Ovary (tissue), 7 donors: ENCODE measurements at regions not wholly inside any gene's neighbourhood (a gene's known extent, or its start where the extent isn't known, plus 50 kb on each side); places are given as distances from the start of the nearest gene placed in this dataset.

ENCODE experiments used
- DNase-seq, 5 donors: peaks; one replicate each; pipeline ENCODE4 v3.0.0-alpha.2; 2019 to 2020
- H3K27ac ChIP-seq, 2 donors: fragments of 200-600 bp; one replicate each; pipeline versions ENCODE4 v1.5.1 to v1.8.0; 2019 to 2022
- H3K27me3 ChIP-seq: fragments of 200-600 bp; one replicate; pipeline ENCODE4 v1.8.0; 2022
- H3K36me3 ChIP-seq: fragments of 200-600 bp; sonication (generic); one replicate; pipeline ENCODE4 v1.5.1; 2019
- H3K4me1 ChIP-seq: one replicate; pipeline ENCODE4 v1.8.1; 2013; ENCODE audit warnings: mild to moderate bottlenecking, moderate library complexity; ENCODE audit not compliant: insufficient read depth
- H3K4me3 ChIP-seq: fragments of 200-600 bp; sonication (generic); one replicate; pipeline ENCODE4 v1.5.1; 2017
- H3K9me3 ChIP-seq, 2 donors: fragments of 200-600 bp in 1 of 2; sonication (generic) in 1 of 2; one replicate each; pipeline versions ENCODE4 v1.5.1 to v1.8.1; 2013 to 2019; ENCODE audit warnings: mild to moderate bottlenecking in 1 of 2, moderate library complexity in 1 of 2
- EP300 ChIP-seq: sonication (generic); formaldehyde crosslinking; IDR thresholded peaks from one replicate; pipeline ENCODE4 v1.6.1; 2017; ENCODE audit warnings: antibody characterized with exemption
- POLR2A ChIP-seq: fragments of 450-650 bp; IDR thresholded peaks from one replicate; pipeline ENCODE4 v1.6.1; 2017; ENCODE audit warnings: antibody characterized with exemption, mild to moderate bottlenecking, moderate library complexity
- WGBS, 3 donors: extraction: QIAGEN DNeasy Blood & Tissue Kit in 1 of 3; methylation state at CpG; one replicate each; pipeline versions ENCODE4 v1.1.5 to v1.1.7; 2013 to 2017; 5-methylcytosine and 5-hydroxymethylcytosine counted together
- intact Hi-C, 4 donors: fragments of 100-400 bp; cut with DNase I; formaldehyde crosslinking; loops; one replicate each; pipeline versions ENCODE4 v1.11.0 to v1.15.1; 2022 to 2023
- TF ChIP-seq, protein P1 (sequence below), 3 donors: fragments of 450-650 bp in 2 of 3; fragments of 200-600 bp in 1 of 3; IDR thresholded peaks; one replicate each; pipeline versions ENCODE4 v1.5.1 to v1.8.0; 2016 to 2022; ENCODE audit warnings: antibody characterized with exemption in 3 of 3, mild to moderate bottlenecking in 1 of 3
- donor health status: DM: no; HTN: no; CAD: no; lungs with moderate emphysema.
- donor health status: DM: no; HTN: no; CAD: no.
- donor health status: Bipolar disorder and iron deficiency.
- donor health status: DM: no; HTN: no; CAD: no.
- donor health status: DM: yes; HTN: yes; CAD: no.

DNA sequence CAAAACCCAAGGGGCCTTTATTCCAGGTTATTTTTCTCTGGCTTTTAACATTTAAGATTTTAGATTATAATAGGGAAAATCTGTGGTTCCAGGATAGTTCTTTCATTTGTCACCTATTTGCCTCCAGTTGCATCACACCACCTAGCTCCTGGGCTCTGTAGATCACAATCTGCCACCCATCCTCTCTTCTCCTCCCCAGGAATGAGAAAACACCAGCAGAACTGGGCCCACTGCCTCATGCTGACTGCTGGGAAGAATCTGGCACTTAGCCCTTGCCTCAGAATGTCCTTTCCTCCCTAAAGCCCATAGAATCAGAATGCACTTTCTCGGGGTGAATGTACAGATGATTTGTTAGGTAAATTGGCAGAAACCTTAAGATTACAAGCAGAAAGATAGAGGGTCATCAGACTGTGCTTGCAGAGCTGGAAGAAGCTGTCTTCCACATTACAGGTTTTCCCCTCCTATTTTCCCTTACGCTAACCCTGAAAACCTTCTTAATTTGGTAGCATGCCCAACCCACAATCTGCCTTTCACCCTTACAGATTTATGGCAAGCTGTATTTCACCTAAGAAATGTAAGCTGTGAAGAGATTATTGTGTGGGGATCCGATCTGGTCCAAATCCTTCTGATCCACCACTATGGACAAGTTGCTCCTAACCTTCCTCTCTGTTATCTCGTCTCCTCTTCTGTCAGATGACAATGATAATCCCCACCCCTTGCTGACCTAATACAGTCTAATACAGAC is 72.6 kb downstream of the LRRC30 start:
- intact Hi-C loops, result no loop called here
- TF ChIP-seq POLR2A (no peak), EP300 (no peak)
- TF ChIP-seq, protein P1, sequence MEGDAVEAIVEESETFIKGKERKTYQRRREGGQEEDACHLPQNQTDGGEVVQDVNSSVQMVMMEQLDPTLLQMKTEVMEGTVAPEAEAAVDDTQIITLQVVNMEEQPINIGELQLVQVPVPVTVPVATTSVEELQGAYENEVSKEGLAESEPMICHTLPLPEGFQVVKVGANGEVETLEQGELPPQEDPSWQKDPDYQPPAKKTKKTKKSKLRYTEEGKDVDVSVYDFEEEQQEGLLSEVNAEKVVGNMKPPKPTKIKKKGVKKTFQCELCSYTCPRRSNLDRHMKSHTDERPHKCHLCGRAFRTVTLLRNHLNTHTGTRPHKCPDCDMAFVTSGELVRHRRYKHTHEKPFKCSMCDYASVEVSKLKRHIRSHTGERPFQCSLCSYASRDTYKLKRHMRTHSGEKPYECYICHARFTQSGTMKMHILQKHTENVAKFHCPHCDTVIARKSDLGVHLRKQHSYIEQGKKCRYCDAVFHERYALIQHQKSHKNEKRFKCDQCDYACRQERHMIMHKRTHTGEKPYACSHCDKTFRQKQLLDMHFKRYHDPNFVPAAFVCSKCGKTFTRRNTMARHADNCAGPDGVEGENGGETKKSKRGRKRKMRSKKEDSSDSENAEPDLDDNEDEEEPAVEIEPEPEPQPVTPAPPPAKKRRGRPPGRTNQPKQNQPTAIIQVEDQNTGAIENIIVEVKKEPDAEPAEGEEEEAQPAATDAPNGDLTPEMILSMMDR (IDR thresholded peaks at IDR 0.05), result no peak
- H3K27ac ChIP-seq, result no peak overlapping the region
- WGBS, 3 donors, result 26 to 35% (median 33%) methylated on average over 4 of the region's 4 CpGs
- DNase-seq, result no peak
- H3K27me3 ChIP-seq, result no peaks in the 10 kb centered on the region
- H3K4me1 ChIP-seq, result no peaks in the 10 kb centered on the region
- H3K9me3 ChIP-seq, result no peaks in the 10 kb centered on the region
- H3K36me3 ChIP-seq, result no peaks in the 10 kb centered on the region
- H3K4me3 ChIP-seq, result no peak overlapping the region

DNA sequence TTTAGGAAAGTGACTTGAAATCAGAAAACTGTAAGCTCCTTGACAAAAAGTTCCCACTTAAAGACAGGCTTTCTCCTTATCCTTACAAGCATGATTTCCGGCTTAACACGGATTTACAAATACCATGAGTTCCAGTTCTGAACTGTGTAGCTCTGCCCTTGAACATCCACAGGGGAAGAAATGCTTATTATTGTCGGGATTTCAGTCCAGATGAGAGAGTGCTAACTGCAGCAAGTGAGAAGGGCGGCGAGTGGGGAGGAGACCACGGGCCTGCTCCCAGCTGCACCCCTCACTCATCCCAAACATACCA is 73.1 kb downstream of the LRRC30 start:
- Histone ChIP-seq H3K4me3 (no peak overlapping the region), H3K4me1 (no peaks in the 10 kb centered on the region), H3K27me3 (no peaks in the 10 kb centered on the region), H3K27ac (no peak overlapping the region), H3K9me3 (no peaks in the 10 kb centered on the region), H3K36me3 (no peaks in the 10 kb centered on the region)
- intact Hi-C loops, result no loop called here
- TF ChIP-seq EP300 (no peak), POLR2A (no peak)
- TF ChIP-seq, protein P1 (IDR thresholded peaks at IDR 0.05), result no peak
- DNase-seq, result no peak
- WGBS, 3 donors, result 17 to 28% (median 24%) methylated on average over 6 of the region's 6 CpGs

DNA sequence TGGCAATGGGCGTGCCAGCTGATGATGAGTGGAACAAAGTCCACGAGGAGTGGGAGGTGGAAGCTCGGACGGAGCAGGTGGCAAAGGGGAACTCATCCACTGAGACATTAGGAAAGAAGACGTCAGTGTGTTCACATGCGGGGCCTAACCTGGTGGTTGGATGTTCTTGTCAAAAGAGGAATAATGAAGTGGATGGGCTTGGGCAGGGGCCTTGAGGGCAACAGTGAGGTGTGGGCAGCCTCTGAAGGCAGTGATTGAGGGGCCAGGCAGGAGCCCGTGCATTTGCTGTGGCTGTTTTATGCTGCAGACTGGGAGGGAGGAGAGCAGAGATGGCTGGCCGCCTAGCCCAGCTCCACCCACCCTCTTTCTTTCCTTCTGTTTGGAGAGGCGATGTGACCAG is 74.5 kb downstream of the LRRC30 start:
- H3K36me3 ChIP-seq, result no peaks in the 10 kb centered on the region
- no peaks in the 10 kb centered on the region for H3K4me1 ChIP-seq
- TF ChIP-seq, protein P1 (IDR thresholded peaks at IDR 0.05), result no peak
- TF ChIP-seq EP300, result no peak
- no peak for TF ChIP-seq POLR2A
- H3K9me3 ChIP-seq, result no peaks in the 10 kb centered on the region
- no peaks in the 10 kb centered on the region for H3K27me3 ChIP-seq
- no peak overlapping the region for H3K27ac ChIP-seq
- intact Hi-C loops, result no loop called here
- no peak for DNase-seq
- 85 to 86% (median 85%) methylated on average over 9 of the region's 9 CpGs for WGBS, 3 donors
- H3K4me3 ChIP-seq, result no peak overlapping the region

DNA sequence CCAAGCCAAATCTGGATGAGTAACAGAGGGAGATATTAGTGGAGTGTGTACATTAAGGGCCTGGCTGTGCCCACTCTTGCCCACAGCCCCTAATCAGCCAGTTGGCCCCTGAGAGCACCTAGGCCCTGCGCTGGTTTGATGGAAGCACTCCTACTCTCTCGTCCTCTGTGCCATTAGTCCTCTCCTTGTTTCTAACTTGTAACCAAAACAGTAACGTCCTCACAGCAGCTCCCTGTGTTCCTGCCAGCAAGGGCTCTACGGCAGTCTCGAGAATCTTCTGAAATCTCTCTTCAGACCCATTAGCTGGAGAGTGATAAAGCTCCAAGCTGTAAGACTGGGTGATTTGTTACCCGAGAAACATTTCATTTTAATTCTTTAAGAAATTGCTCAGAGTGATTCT is 76.1 kb downstream of the LRRC30 start:
- DNase-seq, result no peak
- TF ChIP-seq POLR2A, result no peak
- TF ChIP-seq, protein P1 (IDR thresholded peaks at IDR 0.05), result no peak
- no peak for TF ChIP-seq EP300
- Histone ChIP-seq H3K9me3 (no peaks in the 10 kb centered on the region), H3K4me1 (no peaks in the 10 kb centered on the region), H3K27ac (no peak overlapping the region), H3K27me3 (no peaks in the 10 kb centered on the region), H3K36me3 (no peaks in the 10 kb centered on the region), H3K4me3 (no peak overlapping the region)
- intact Hi-C loops, result no loop called here
- 46 to 57% (median 51%) methylated on average over 6 of the region's 6 CpGs for WGBS, 3 donors
